Spleen (tissue), 7 donors: ENCODE measurements at regions not wholly inside any gene's neighbourhood (a gene's known extent, or its start where the extent isn't known, plus 50 kb on each side); places are given as distances from the start of the nearest gene placed in this dataset.

Experiments used
- CTCF ChIP-seq, 11 experiments: fragments of 200-600 bp in 7 of 11; fragments of 450-650 bp in 4 of 11; sonication (generic) in 4 of 11; IDR thresholded peaks in 8 of 11; conservative IDR thresholded peaks in 3 of 11; 1 replicate in 7 of 11; 2 replicates in 4 of 11; pipeline versions ENCODE4 v1.4.0 to v1.8.0; 2016 to 2021; ENCODE audit warnings: antibody characterized with exemption in 11 of 11, inconsistent platforms in 4 of 11, mild to moderate bottlenecking in 1 of 11
- POLR2A ChIP-seq, 3 donors: fragments of 450-650 bp; IDR thresholded peaks; one replicate each; pipeline ENCODE4 v1.5.1; 2017; ENCODE audit warnings: antibody characterized with exemption in 3 of 3, mild to moderate bottlenecking in 1 of 3
- POLR2AphosphoS5 ChIP-seq, 3 donors: sonication (generic); formaldehyde crosslinking; IDR thresholded peaks; one replicate each; pipeline ENCODE4 v1.5.1; 2017; ENCODE audit warnings: antibody characterized with exemption in 3 of 3
- donor health status: DM: no; HTN: no; CAD: no; lungs with moderate emphysema.
- donor health status: DM: no; HTN: no; CAD: no.
- donor health status: DM: no; HTN: no; CAD: no.

- TF ChIP-seq CTCF (IDR thresholded peaks at IDR 0.05 in 8 of 11, conservative IDR thresholded peaks at IDR 0.05 in 3 of 11) (no peak), POLR2A (IDR thresholded peaks at IDR 0.05) (no peak), POLR2AphosphoS5 (IDR thresholded peaks at IDR 0.05) (no peak)
Measured at GRCh38 chr11:116605543-116606459, 167.0 kb downstream of the BUD13 start.
